K562 (cell line): ENCODE measurements at regions not wholly inside any gene's neighbourhood (a gene's known extent, or its start where the extent isn't known, plus 50 kb on each side); places are given as distances from the start of the nearest gene placed in this dataset.

Experiments
- ATAC-seq: fragments of 200-7000 bp; cut with Tn5 transposase; 3 replicates; pipeline ENCODE4 v1.9.1; 2020; ENCODE audit warnings: moderate library complexity
- BruUV-seq: library from RNA; stranded (reverse); fragments of 400-500 nt; replicated peaks from 2 replicates; lab custom pipeline; 2021; lab: Mats Ljungman, UMichigan
- CTCF ChIA-PET: fragments of 300-600 bp; formaldehyde crosslinking; extraction: SDS; loops from one replicate; lab custom pipeline; 2021; ENCODE audit warnings: low intra/inter-chr PET ratio; lab: Yijun Ruan, JAX
- POLR2A ChIA-PET: fragments of 300-600, 350-650 bp; sonication (Branson Sonifier 250); formaldehyde crosslinking; extraction: SDS; loops from one replicate; lab custom pipeline; 2021; ENCODE audit warnings: antibody characterized with exemption, inconsistent platforms; lab: Yijun Ruan, JAX
- DNase-seq, 4 experiments: peaks; one replicate each; pipeline versions ENCODE4 v3.0.0 to v3.0.0-alpha.2; 2011 to 2018; ENCODE audit warnings: low spot score in 3 of 4, mixed read lengths in 3 of 4; ENCODE audit errors: extremely low read depth in 1 of 4
- FAIRE-seq: peaks from 2 replicates; lab custom pipeline; 2011; peaks lifted over from hg19 to GRCh38; lab: Jason Lieb, UNC
- H2AFZ ChIP-seq: 2 replicates; pipeline ENCODE4 v1.6.0; 2011; ENCODE audit warnings: low read depth, low read length, control low read depth, inconsistent platforms
- H3K27ac ChIP-seq: fragments of 200-600 bp; 3 replicates; pipeline ENCODE4 v1.8.0; 2011; ENCODE audit warnings: low read depth, mild to moderate bottlenecking, control low read depth, inconsistent platforms, low read length, moderate library complexity, mixed read lengths; ENCODE audit errors: extremely low read depth
- H3K27me3 ChIP-seq, 2 experiments: fragments of 300-600 bp in 1 of 2; 2 replicates in 1 of 2; 3 replicates in 1 of 2; pipeline versions ENCODE4 v1.6.0 to v1.8.0; 2011; ENCODE audit warnings: inconsistent platforms in 2 of 2, low read length in 2 of 2, mild to moderate bottlenecking in 1 of 2, mixed read lengths in 1 of 2, moderate library complexity in 1 of 2; ENCODE audit not compliant: control insufficient read depth in 2 of 2, insufficient read depth in 2 of 2
- H3K36me3 ChIP-seq: fragments of 300-600 bp; 3 replicates; pipeline ENCODE4 v1.8.0; 2011; ENCODE audit warnings: mild to moderate bottlenecking, low read length, inconsistent platforms; ENCODE audit not compliant: control insufficient read depth, insufficient read depth
- H3K4me1 ChIP-seq, 2 experiments: fragments of 200-600 bp in 1 of 2; replicated peaks in 1 of 2; 2 replicates in 1 of 2; 3 replicates in 1 of 2; pipeline versions ENCODE4 v1.5.1 to v1.8.0; 2011; ENCODE audit warnings: inconsistent platforms in 2 of 2, low read length in 2 of 2, mild to moderate bottlenecking in 1 of 2, mixed read lengths in 1 of 2, moderate library complexity in 1 of 2; ENCODE audit not compliant: control insufficient read depth in 2 of 2, insufficient read depth in 2 of 2
- H3K4me2 ChIP-seq: 2 replicates; pipeline ENCODE4 v1.6.1; 2011; ENCODE audit warnings: low read length, control low read depth, inconsistent platforms, mixed read lengths; ENCODE audit not compliant: insufficient read depth
- H3K4me3 ChIP-seq: fragments of 200-600 bp; sonication (generic), shearing (Covaris generic); 2 replicates; pipeline ENCODE4 v1.5.1; 2016; ENCODE audit warnings: control low read depth, inconsistent platforms
- H3K79me2 ChIP-seq: fragments of 200-600 bp; 3 replicates; pipeline ENCODE4 v1.8.0; 2011; ENCODE audit warnings: low read length, inconsistent platforms; ENCODE audit not compliant: control insufficient read depth, insufficient read depth
- H3K9ac ChIP-seq, 2 experiments: 2 replicates each; pipeline versions ENCODE4 v1.6.0 to v1.6.1; 2011; ENCODE audit warnings: low read depth in 2 of 2, low read length in 2 of 2, control low read depth in 1 of 2, inconsistent platforms in 1 of 2, mild to moderate bottlenecking in 1 of 2, mixed read lengths in 1 of 2; ENCODE audit not compliant: insufficient read depth in 1 of 2
- H3K9me1 ChIP-seq: one replicate; pipeline ENCODE4 v1.6.0; 2011; ENCODE audit warnings: inconsistent platforms, mild to moderate bottlenecking, low read length, moderate library complexity; ENCODE audit not compliant: control insufficient read depth, insufficient read depth
- H3K9me3 ChIP-seq: replicated peaks from 2 replicates; pipeline ENCODE4 v1.5.1; 2011; ENCODE audit warnings: low read depth, low read length, inconsistent platforms; ENCODE audit not compliant: control insufficient read depth, insufficient read depth
- H4K20me1 ChIP-seq: replicated peaks from 2 replicates; pipeline ENCODE4 v1.6.1; 2011; ENCODE audit warnings: low read length, inconsistent platforms, mixed read lengths; ENCODE audit not compliant: control insufficient read depth, insufficient read depth
- HDAC1 ChIP-seq, 2 experiments: fragments of 450-650 bp; IDR thresholded peaks; 2 replicates each; pipeline ENCODE4 v1.6.1; 2016 to 2017; ENCODE audit warnings: inconsistent platforms in 1 of 2, mild to moderate bottlenecking in 1 of 2, moderate library complexity in 1 of 2
- POU5F1 ChIP-seq: fragments of 150-350 bp; IDR thresholded peaks from 2 replicates; pipeline ENCODE4 v1.6.1; 2014; ENCODE audit warnings: borderline replicate concordance, low read length, low read depth, mild to moderate bottlenecking; ENCODE audit not compliant: partially characterized antibody
- TEAD2 ChIP-seq: fragments of 450-650 bp; IDR thresholded peaks from 2 replicates; pipeline ENCODE4 v1.6.1; 2016; ENCODE audit warnings: missing genetic modification characterization, control low read depth, missing compliant biosample characterization
- TOE1 ChIP-seq, 2 experiments: fragments of 450-650 bp in 1 of 2; sonication (generic) in 1 of 2; formaldehyde crosslinking in 1 of 2; IDR thresholded peaks; 2 replicates each; pipeline versions ENCODE4 v1.7.1 to v1.8.0; 2016 to 2022; ENCODE audit warnings: borderline replicate concordance in 2 of 2, mild to moderate bottlenecking in 2 of 2, antibody characterized with exemption in 1 of 2, inconsistent platforms in 1 of 2, low read depth in 1 of 2, missing genetic modification reagents in 1 of 2, moderate library complexity in 1 of 2
- ZNF354B ChIP-seq: fragments of 250-450 bp; sonication (Bioruptor Pico); IDR thresholded peaks from 2 replicates; pipeline ENCODE4 v1.4.0; 2020
- WGBS: fragments of 100-300 bp; shearing (Covaris generic); methylation state at CpG from one replicate; pipeline ENCODE4 v1.1.6; 2016; ENCODE audit warnings: low coverage, mixed read lengths; ENCODE audit not compliant: insufficient coverage; ENCODE audit errors: missing lambda C conversion rate; 5-methylcytosine and 5-hydroxymethylcytosine counted together
- in situ Hi-C: fragments of 300-500 bp; cut with MboI; formaldehyde crosslinking; loops from 4 replicates; pipeline ENCODE4 v1.15.0; 2018; ENCODE audit warnings: inconsistent platforms, mixed read lengths
- intact Hi-C: fragments of 100-400 bp; cut with micrococcal nuclease; formaldehyde crosslinking; loops from 2 replicates; pipeline ENCODE4 v1.14.2; 2022
- TF ChIP-seq, protein P1 (sequence below): fragments of 250-450 bp; sonication (Bioruptor Pico); IDR thresholded peaks from 2 replicates; pipeline ENCODE4 v1.5.0; 2021
- TF ChIP-seq, protein P2 (sequence below): fragments of 450-650 bp; IDR thresholded peaks from 2 replicates; pipeline ENCODE4 v1.6.1; 2017; ENCODE audit warnings: antibody characterized with exemption, mild to moderate bottlenecking
- TF ChIP-seq, protein P3 (sequence below), 2 experiments: IDR thresholded peaks; 2 replicates each; pipeline ENCODE4 v1.6.1; 2012; ENCODE audit warnings: improper control_type of control experiment in 2 of 2, low read depth in 2 of 2, low read length in 2 of 2, borderline replicate concordance in 1 of 2
- TF ChIP-seq, protein P4 (sequence below), 2 experiments: fragments of 150-350 bp in 1 of 2; IDR thresholded peaks; 2 replicates each; pipeline ENCODE4 v1.6.1; 2012 to 2016; ENCODE audit warnings: low read depth in 2 of 2, low read length in 2 of 2, mild to moderate bottlenecking in 1 of 2, moderate library complexity in 1 of 2

DNA sequence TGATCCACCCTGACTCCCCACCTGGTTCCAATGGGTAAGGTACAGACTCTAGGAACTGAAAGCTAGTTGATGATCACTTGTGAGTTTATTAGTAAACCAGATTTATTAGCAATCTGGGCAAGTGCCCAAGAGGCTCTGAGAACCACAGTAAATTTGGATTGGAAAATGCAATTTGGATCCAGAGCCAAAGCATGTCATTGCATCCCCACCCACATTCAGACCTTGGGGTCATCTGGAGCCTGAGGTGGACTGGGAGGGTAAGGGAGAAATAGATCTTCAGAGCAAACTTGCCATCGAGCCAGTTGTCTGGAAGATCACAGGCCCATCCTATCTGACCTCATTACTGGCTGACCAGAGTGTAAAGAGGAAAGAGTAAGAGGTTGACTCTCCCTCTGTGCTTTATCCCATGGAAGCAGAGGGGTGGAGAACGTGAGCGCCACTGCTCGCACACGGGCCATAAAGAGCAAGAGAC is 78.7 kb upstream of the RASGEF1B start:
- WGBS: 0% methylated on average over 5 of the region's 5 CpGs
- CTCF ChIA-PET: no interaction called here
- BruUV-seq: no TSS peak

More for the DNA sequence above, 78.7 kb upstream of the RASGEF1B start:
- Histone ChIP-seq H3K4me1 (no peaks in the 10 kb centered on the region), H3K36me3 (no peaks in the 10 kb centered on the region), H3K27me3 (peaks cover 0 to 4% of the 10 kb centered on the region in 2 experiments; a peak in 2 of 5 replicates), H3K27ac (no peak overlapping the region), H3K9ac (no peak overlapping the region), H3K9me1 (no peaks in the 10 kb centered on the region), H3K9me3 (no peaks in the 10 kb centered on the region), H3K4me3 (no peak overlapping the region), H4K20me1 (no peaks in the 10 kb centered on the region)
- ATAC-seq (no peak), FAIRE-seq (no peak)
- intact Hi-C loops: no loop called here
- in situ Hi-C loops: no loop called here
- POLR2A ChIA-PET: interaction anchor here (0.6 kb wide), 1 partner anchor 402 kb away, joined by 3 read pairs; no protein-coding TSS in a partner anchor
- TF ChIP-seq ZNF354B (CRISPR knock-in tag): no peak
- TF ChIP-seq TEAD2: no peak
- TF ChIP-seq, protein P1, sequence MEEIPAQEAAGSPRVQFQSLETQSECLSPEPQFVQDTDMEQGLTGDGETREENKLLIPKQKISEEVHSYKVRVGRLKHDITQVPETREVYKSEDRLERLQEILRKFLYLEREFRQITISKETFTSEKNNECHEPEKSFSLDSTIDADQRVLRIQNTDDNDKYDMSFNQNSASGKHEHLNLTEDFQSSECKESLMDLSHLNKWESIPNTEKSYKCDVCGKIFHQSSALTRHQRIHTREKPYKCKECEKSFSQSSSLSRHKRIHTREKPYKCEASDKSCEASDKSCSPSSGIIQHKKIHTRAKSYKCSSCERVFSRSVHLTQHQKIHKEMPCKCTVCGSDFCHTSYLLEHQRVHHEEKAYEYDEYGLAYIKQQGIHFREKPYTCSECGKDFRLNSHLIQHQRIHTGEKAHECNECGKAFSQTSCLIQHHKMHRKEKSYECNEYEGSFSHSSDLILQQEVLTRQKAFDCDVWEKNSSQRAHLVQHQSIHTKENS (CRISPR knock-in tag): no peak
- TF ChIP-seq, protein P2, sequence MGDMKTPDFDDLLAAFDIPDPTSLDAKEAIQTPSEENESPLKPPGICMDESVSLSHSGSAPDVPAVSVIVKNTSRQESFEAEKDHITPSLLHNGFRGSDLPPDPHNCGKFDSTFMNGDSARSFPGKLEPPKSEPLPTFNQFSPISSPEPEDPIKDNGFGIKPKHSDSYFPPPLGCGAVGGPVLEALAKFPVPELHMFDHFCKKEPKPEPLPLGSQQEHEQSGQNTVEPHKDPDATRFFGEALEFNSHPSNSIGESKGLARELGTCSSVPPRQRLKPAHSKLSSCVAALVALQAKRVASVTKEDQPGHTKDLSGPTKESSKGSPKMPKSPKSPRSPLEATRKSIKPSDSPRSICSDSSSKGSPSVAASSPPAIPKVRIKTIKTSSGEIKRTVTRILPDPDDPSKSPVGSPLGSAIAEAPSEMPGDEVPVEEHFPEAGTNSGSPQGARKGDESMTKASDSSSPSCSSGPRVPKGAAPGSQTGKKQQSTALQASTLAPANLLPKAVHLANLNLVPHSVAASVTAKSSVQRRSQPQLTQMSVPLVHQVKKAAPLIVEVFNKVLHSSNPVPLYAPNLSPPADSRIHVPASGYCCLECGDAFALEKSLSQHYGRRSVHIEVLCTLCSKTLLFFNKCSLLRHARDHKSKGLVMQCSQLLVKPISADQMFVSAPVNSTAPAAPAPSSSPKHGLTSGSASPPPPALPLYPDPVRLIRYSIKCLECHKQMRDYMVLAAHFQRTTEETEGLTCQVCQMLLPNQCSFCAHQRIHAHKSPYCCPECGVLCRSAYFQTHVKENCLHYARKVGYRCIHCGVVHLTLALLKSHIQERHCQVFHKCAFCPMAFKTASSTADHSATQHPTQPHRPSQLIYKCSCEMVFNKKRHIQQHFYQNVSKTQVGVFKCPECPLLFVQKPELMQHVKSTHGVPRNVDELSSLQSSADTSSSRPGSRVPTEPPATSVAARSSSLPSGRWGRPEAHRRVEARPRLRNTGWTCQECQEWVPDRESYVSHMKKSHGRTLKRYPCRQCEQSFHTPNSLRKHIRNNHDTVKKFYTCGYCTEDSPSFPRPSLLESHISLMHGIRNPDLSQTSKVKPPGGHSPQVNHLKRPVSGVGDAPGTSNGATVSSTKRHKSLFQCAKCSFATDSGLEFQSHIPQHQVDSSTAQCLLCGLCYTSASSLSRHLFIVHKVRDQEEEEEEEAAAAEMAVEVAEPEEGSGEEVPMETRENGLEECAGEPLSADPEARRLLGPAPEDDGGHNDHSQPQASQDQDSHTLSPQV: no peak
- TF ChIP-seq TOE1 (IDR thresholded peaks at IDR 0.05; ENCODE audit: borderline replicate concordance): no peak
- TF ChIP-seq TOE1 (CRISPR knock-in tag; IDR thresholded peaks at IDR 0.05; ENCODE audit: borderline replicate concordance, low read depth): no peak
- no peak for TF ChIP-seq POU5F1
- TF ChIP-seq, protein P3, sequence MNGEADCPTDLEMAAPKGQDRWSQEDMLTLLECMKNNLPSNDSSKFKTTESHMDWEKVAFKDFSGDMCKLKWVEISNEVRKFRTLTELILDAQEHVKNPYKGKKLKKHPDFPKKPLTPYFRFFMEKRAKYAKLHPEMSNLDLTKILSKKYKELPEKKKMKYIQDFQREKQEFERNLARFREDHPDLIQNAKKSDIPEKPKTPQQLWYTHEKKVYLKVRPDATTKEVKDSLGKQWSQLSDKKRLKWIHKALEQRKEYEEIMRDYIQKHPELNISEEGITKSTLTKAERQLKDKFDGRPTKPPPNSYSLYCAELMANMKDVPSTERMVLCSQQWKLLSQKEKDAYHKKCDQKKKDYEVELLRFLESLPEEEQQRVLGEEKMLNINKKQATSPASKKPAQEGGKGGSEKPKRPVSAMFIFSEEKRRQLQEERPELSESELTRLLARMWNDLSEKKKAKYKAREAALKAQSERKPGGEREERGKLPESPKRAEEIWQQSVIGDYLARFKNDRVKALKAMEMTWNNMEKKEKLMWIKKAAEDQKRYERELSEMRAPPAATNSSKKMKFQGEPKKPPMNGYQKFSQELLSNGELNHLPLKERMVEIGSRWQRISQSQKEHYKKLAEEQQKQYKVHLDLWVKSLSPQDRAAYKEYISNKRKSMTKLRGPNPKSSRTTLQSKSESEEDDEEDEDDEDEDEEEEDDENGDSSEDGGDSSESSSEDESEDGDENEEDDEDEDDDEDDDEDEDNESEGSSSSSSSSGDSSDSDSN (IDR thresholded peaks at IDR 0.05; ENCODE audit: borderline replicate concordance in 1 of 2, low read depth in 2 of 2, low read length in 2 of 2): no peak
- TF ChIP-seq HDAC1 (IDR thresholded peaks at IDR 0.05): no peak
- TF ChIP-seq, protein P4, sequence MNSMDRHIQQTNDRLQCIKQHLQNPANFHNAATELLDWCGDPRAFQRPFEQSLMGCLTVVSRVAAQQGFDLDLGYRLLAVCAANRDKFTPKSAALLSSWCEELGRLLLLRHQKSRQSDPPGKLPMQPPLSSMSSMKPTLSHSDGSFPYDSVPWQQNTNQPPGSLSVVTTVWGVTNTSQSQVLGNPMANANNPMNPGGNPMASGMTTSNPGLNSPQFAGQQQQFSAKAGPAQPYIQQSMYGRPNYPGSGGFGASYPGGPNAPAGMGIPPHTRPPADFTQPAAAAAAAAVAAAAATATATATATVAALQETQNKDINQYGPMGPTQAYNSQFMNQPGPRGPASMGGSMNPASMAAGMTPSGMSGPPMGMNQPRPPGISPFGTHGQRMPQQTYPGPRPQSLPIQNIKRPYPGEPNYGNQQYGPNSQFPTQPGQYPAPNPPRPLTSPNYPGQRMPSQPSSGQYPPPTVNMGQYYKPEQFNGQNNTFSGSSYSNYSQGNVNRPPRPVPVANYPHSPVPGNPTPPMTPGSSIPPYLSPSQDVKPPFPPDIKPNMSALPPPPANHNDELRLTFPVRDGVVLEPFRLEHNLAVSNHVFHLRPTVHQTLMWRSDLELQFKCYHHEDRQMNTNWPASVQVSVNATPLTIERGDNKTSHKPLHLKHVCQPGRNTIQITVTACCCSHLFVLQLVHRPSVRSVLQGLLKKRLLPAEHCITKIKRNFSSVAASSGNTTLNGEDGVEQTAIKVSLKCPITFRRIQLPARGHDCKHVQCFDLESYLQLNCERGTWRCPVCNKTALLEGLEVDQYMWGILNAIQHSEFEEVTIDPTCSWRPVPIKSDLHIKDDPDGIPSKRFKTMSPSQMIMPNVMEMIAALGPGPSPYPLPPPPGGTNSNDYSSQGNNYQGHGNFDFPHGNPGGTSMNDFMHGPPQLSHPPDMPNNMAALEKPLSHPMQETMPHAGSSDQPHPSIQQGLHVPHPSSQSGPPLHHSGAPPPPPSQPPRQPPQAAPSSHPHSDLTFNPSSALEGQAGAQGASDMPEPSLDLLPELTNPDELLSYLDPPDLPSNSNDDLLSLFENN (IDR thresholded peaks at IDR 0.05; ENCODE audit: low read depth in 2 of 2, low read length in 2 of 2): no peak
- TF ChIP-seq, all 486 proteins: peak for 0
- no peak overlapping the region for H2AFZ ChIP-seq
- no peak overlapping the region for H3K4me2 ChIP-seq
- DNase-seq: no peak
- no peaks in the 10 kb centered on the region for H3K79me2 ChIP-seq
